Gastroesophageal sphincter (tissue), 4 donors: ENCODE measurements at regions not wholly inside any gene's neighbourhood (a gene's known extent, or its start where the extent isn't known, plus 50 kb on each side); places are given as distances from the start of the nearest gene placed in this dataset.

ENCODE experiments used
- ATAC-seq: fragments of 150-250 bp; one replicate; pipeline ENCODE4 v1.9.1; 2016; ENCODE audit warnings: mild to moderate bottlenecking, moderate library complexity
- H3K27ac ChIP-seq, 4 donors: fragments of 200-600 bp; sonication (generic) in 3 of 4; 1 replicate in 3 of 4; 2 replicates in 1 of 4; pipeline ENCODE4 v1.5.1; 2016 to 2019
- H3K27me3 ChIP-seq: fragments of 200-600 bp; sonication (generic); one replicate; pipeline ENCODE4 v1.5.1; 2019
- H3K36me3 ChIP-seq, 2 donors: fragments of 200-600 bp; sonication (generic); one replicate each; pipeline ENCODE4 v1.5.1; 2019; ENCODE audit warnings: control low read depth in 1 of 2
- H3K4me1 ChIP-seq, 3 donors: fragments of 200-600 bp; sonication (generic); 1 replicate in 2 of 3; 2 replicates in 1 of 3; pipeline ENCODE4 v1.5.1; 2016 to 2019; ENCODE audit warnings: control low read depth in 2 of 3
- H3K4me3 ChIP-seq, 2 donors: fragments of 200-600 bp; sonication (generic); one replicate each; pipeline ENCODE4 v1.5.1; 2019; ENCODE audit warnings: mild to moderate bottlenecking in 1 of 2, moderate library complexity in 1 of 2
- H3K9me3 ChIP-seq, 3 donors: fragments of 200-600 bp; sonication (generic); one replicate each; pipeline ENCODE4 v1.5.1; 2017 to 2019; ENCODE audit warnings: control low read depth in 2 of 3
- CTCF ChIP-seq, 4 experiments: fragments of 200-600 bp in 2 of 4; fragments of 450-650 bp in 2 of 4; sonication (generic) in 1 of 4; IDR thresholded peaks; one replicate each; pipeline ENCODE4 v1.5.1; 2017 to 2019; ENCODE audit warnings: antibody characterized with exemption in 4 of 4, mild to moderate bottlenecking in 2 of 4, moderate library complexity in 2 of 4
- EP300 ChIP-seq: sonication (generic); formaldehyde crosslinking; IDR thresholded peaks from one replicate; pipeline ENCODE4 v1.6.1; 2017; ENCODE audit warnings: antibody characterized with exemption, mild to moderate bottlenecking
- POLR2A ChIP-seq, 2 donors: fragments of 450-650 bp; IDR thresholded peaks; one replicate each; pipeline ENCODE4 v1.6.1; 2017; ENCODE audit warnings: antibody characterized with exemption in 2 of 2, mild to moderate bottlenecking in 2 of 2, moderate library complexity in 1 of 2
- POLR2AphosphoS5 ChIP-seq: sonication (generic); formaldehyde crosslinking; IDR thresholded peaks from one replicate; pipeline ENCODE4 v1.6.1; 2017; ENCODE audit warnings: antibody characterized with exemption
- WGBS, 2 donors: methylation state at CpG; one replicate each; pipeline ENCODE4 v1.1.5; 2018; ENCODE audit warnings: low coverage in 1 of 2; 5-methylcytosine and 5-hydroxymethylcytosine counted together

- Histone ChIP-seq H3K4me3 (no peak overlapping the region), H3K27ac (no peak overlapping the region), H3K4me1 (no peaks in the 10 kb centered on the region), H3K27me3 (no peaks in the 10 kb centered on the region), H3K36me3 (no peaks in the 10 kb centered on the region), H3K9me3 (no peaks in the 10 kb centered on the region)
- ATAC-seq = no peak
- TF ChIP-seq EP300 = no peak
- no peak for TF ChIP-seq POLR2AphosphoS5
- TF ChIP-seq POLR2A (IDR thresholded peaks at IDR 0.05) = no peak
- TF ChIP-seq CTCF (IDR thresholded peaks at IDR 0.05) = no peak
- 46 to 47% methylated on average over 2 of the region's 2 CpGs for WGBS, 2 donors
Measured at GRCh38 chr10:64738462-64738861, 1217.3 kb downstream of the REEP3 start.

- H3K4me3 ChIP-seq = no peak overlapping the region
- no peaks in the 10 kb centered on the region for H3K4me1 ChIP-seq
- TF ChIP-seq POLR2AphosphoS5 = no peak
- no peak for TF ChIP-seq CTCF (IDR thresholded peaks at IDR 0.05)
- TF ChIP-seq POLR2A (IDR thresholded peaks at IDR 0.05) = no peak
- no peak for TF ChIP-seq EP300
- H3K27me3 ChIP-seq = no peaks in the 10 kb centered on the region
- ATAC-seq = no peak
- no peaks in the 10 kb centered on the region for H3K9me3 ChIP-seq
- WGBS, 2 donors = 33% methylated on average over 1 of the region's 1 CpG; no CpG with 5 or more reads in 1 of the 2 donors
- H3K36me3 ChIP-seq = no peaks in the 10 kb centered on the region
- no peak overlapping the region for H3K27ac ChIP-seq
Measured at GRCh38 chr10:64745565-64745964, 1224.4 kb downstream of the REEP3 start.

GRCh38 chr10:64750672-64751071 lies 1229.5 kb downstream of the REEP3 start:
- TF ChIP-seq CTCF (IDR thresholded peaks at IDR 0.05) (no peak), POLR2AphosphoS5 (no peak), POLR2A (IDR thresholded peaks at IDR 0.05) (no peak), EP300 (no peak)
- Histone ChIP-seq H3K4me1 (no peaks in the 10 kb centered on the region), H3K9me3 (no peaks in the 10 kb centered on the region), H3K4me3 (no peak overlapping the region), H3K27me3 (no peaks in the 10 kb centered on the region), H3K36me3 (no peaks in the 10 kb centered on the region), H3K27ac (no peak overlapping the region)
- no peak for ATAC-seq
- 36 to 85% methylated on average over 2 of the region's 2 CpGs for whole genome bisulfite sequencing, 2 donors

- no peak overlapping the region for H3K27ac ChIP-seq
- no peaks in the 10 kb centered on the region for H3K36me3 ChIP-seq
- ATAC-seq = no peak
- H3K27me3 ChIP-seq = no peaks in the 10 kb centered on the region
- WGBS, 2 donors = 83 to 93% methylated on average over 1 to 2 of the region's 2 CpGs
- no peaks in the 10 kb centered on the region for H3K4me1 ChIP-seq
- H3K9me3 ChIP-seq = no peaks in the 10 kb centered on the region
- TF ChIP-seq POLR2A (IDR thresholded peaks at IDR 0.05) (no peak), EP300 (no peak), POLR2AphosphoS5 (no peak), CTCF (IDR thresholded peaks at IDR 0.05) (no peak)
- H3K4me3 ChIP-seq = no peak overlapping the region
Measured at GRCh38 chr10:64753516-64753915, 1232.3 kb downstream of the REEP3 start.

GRCh38 chr10:64760371-64760770 lies 1239.2 kb downstream of the REEP3 start:
- Histone ChIP-seq H3K27ac (no peak overlapping the region), H3K9me3 (no peaks in the 10 kb centered on the region), H3K36me3 (no peaks in the 10 kb centered on the region), H3K4me1 (no peaks in the 10 kb centered on the region), H3K27me3 (no peaks in the 10 kb centered on the region), H3K4me3 (no peak overlapping the region)
- 61 to 100% methylated on average over 1 to 4 of the region's 4 CpGs for WGBS, 2 donors
- TF ChIP-seq CTCF (IDR thresholded peaks at IDR 0.05) (no peak), POLR2AphosphoS5 (no peak)
- no peak for ATAC-seq
